GM12891 (cell line): ENCODE measurements at regions not wholly inside any gene's neighbourhood (a gene's known extent, or its start where the extent isn't known, plus 50 kb on each side); places are given as distances from the start of the nearest gene placed in this dataset.

Experiments used
- PAX5 ChIP-seq: IDR thresholded peaks from 2 replicates; pipeline ENCODE4 v1.6.1; 2011; ENCODE audit warnings: low read length, moderate library complexity, mild to moderate bottlenecking; ENCODE audit not compliant: insufficient read depth, severe bottlenecking
- POLR2A ChIP-seq: IDR thresholded peaks from 2 replicates; pipeline ENCODE4 v1.6.1; 2011; ENCODE audit warnings: low read depth, low read length, control low read depth
- POLR2AphosphoS5 ChIP-seq: IDR thresholded peaks from 2 replicates; pipeline ENCODE4 v1.6.1; 2011; ENCODE audit warnings: low read depth, low read length, control low read depth
- POU2F2 ChIP-seq: IDR thresholded peaks from 2 replicates; pipeline ENCODE4 v1.6.1; 2011; ENCODE audit warnings: low read depth, mild to moderate bottlenecking, control low read depth, low read length, moderate library complexity

GRCh38 chr2:195488567-195488966, 168.5 kb upstream of the SLC39A10 start:
- TF ChIP-seq POLR2A (no peak), POLR2AphosphoS5 (no peak), POU2F2 (no peak), PAX5 (no peak)
